Stimulated activated CD8-positive, alpha-beta memory T cell treated with anti-CD3 and anti-CD28 coated beads, Interleukin-12 subunit alpha, Interleukin-12 subunit beta, amount 100 ng/mL, for 4 hours (primary cell): ENCODE measurements at regions not wholly inside any gene's neighbourhood (a gene's known extent, or its start where the extent isn't known, plus 50 kb on each side); places are given as distances from the start of the nearest gene placed in this dataset.

ENCODE experiments used
- DNase-seq: peaks from one replicate; pipeline ENCODE4 v3.0.0-alpha.2; 2020; ENCODE audit warnings: low read depth

DNA sequence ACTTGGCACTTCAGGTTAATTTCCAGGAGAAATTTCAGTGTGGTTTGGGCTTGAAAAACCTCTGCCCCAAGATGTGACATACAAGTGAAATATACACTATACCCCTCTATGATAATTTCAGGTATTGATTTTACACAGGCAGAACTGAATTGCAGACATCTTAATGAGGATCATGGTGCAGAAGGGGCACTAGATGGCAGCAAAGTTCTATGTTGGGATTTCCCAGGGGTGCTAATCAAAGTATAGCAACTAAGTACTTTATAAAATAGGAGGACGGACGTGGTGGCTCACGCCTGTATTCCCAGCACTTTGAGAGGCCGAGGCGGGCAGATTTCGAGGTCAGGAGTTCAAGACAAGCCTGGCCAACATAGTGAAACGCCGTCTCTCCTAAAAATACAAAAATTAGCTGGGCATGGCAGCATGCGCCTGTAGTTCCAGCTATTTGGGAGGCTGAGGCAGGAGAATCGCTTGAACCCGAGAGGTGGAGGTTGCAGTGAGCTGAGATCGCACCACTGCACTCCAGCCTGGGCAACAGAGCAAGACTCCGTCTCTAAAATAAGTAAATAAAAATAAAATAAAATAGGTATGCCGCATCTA is 555.7 kb downstream of the ETS1 start:
- DNase-seq = peak; percentile 23

DNA sequence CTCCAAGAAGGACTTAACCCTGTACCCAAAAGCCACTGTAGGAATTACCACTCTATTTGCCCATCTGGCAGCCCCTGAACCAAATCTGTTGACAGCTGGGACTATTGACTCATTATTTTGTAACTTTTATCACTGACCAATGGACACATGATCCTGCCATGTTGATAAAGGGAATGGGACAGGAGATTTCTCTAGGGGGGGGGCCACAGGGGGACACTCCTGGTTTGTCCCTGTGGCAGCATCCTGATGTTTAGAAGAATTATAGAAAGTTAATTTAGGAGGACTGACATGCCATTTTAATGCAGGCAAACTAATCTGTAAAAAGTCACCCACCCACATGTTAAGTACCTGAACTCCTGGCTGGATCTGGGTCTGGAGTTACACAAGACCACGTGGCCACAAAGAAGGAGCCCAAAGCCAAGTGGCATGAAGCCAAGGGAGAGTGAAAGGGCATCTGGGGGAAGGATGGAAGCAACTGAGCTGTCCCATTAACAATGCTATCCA is 558.1 kb downstream of the ETS1 start:
- no peak for DNase-seq

DNA sequence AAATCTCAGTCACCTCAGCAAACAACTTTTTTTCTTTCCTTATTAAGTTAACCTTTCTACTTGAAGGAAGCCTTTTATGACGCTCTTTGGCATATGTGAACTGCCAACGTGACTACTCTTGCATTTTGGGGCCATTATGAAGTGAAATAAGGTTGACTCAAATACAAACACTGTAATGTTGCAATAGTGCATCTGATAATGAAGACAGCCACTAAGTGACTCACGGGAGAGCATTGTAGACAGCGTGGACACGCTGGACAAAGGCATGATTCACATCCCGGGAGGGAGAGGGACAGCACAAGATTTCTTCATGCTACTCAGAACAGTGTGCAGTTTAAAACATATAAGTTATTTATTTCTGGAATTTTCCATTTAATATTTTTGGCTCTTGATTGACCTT is 560.8 kb downstream of the ETS1 start:
- no peak for DNase-seq

DNA sequence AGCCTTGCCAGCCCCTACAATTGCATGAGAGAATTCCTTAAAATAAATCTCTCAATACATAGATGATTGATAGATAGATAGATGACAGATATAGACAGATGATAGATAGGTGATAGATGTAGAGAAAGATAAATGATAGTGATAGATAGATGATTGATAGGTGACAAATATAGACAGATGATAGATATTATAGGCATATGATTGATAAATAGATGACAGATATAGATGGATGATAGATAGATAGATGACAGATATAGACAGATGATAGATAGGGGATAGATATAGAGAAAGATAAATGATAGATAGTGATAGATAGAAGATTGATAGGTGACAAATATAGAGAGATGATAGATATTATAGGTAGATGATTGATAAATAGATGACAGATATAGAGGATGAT is 564.6 kb downstream of the ETS1 start:
- no peak for DNase-seq

DNA sequence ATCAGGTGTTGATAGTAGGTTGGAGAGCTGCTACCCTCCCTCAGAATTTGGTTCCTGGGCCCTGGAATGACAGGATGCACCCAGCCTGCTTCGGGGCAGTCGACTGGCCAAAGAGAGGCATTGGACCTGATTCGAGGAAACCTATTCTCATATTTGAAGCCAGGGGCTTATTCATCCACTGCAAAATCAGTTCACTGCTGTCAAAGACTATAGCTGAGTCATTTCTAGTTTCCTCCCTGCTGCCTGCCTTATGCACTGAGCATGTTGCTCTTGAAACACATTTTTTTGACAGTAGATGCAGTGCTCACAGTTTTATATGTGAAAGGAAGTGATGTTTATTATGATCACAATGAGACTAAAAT is 565.4 kb downstream of the ETS1 start:
- no peak for DNase-seq

DNA sequence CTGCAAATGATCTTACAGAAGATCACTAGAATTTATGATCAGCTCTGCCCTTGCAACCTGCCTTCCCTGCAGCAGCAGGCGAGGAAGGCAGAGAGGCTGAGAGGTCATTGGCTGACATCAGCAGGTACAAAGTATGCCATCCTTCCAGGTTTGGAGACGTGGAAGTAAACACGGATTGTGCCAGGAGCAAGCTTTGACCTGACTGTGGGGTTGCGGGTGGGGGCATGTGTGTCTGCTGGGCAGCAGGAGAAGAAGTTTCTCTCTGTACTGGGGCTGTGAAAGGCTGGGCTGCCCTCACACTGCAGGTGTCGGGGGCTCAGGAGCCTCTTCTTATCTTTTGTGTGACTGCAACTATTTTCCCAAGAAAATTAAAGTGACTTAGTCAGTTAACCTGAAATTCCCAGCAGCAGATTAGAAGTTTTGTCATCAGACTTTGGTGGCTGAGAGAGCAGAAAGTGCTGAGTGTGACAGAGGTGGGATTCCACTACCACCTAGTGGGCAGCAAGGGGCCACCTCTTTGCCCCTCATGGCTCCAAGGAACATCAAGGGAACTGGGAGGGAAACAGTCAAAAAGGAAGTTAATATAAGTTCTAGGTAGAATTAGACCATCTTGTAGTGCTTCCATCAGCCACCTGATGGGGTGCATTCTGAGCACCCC is 565.9 kb downstream of the ETS1 start:
- DNase-seq = no peak

DNA sequence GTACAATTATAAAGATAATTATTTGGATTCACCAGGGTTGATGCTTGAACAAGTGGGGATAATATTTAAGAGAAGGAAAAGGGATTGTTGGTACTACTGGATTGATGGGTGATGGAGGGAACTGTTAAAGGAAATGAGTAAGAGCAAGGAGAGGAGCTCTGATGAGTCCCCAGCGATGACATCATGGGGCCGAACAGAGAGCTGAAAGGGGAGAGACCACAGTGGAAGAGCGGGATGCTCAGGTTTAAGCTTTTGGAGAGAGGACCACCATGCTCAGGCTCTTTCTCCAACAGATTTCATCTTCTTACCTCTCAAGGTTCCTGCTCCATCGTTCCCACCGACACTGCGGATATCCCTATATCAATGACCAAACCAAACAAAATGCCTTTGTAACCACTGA is 568.7 kb downstream of the ETS1 start:
- no peak for DNase-seq

DNA sequence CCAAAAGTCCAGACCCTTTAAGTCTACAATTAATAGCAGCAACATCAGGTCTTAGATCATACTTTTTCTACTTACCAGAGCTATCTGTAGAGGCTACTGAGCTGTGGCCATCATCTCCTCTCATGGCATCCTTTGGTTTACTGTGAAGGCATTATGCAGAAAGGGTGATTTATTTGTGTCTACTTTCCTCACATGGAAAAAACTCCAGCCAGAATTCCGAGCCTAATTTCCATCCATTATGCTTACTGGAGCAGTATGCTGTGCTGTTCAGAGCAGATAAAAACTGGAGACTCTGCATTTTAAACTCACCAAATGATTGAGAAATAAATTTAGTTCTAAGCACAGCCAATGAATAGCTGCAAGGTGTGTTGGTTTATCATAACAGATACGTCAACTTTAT is 581.8 kb downstream of the ETS1 start:
- DNase-seq = no peak

DNA sequence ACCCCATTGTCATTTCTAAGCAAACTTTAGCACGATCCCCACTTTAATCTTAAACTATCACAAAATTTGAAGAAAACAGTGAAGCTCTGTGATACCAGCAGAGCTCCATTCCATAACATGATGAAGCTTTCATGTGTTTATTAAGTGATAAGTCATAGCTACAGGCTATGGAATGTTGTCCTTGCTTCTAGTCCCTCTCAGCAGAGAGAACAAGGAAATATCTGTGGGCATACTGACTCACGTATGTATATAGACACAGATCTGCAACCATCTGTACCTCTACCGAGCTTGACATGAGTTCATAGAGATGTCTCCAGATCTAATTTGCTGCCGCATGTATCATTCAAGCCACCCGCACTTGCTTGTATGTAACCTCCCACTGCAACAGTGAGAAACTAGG is 588.9 kb downstream of the ETS1 start:
- DNase-seq = no peak

DNA sequence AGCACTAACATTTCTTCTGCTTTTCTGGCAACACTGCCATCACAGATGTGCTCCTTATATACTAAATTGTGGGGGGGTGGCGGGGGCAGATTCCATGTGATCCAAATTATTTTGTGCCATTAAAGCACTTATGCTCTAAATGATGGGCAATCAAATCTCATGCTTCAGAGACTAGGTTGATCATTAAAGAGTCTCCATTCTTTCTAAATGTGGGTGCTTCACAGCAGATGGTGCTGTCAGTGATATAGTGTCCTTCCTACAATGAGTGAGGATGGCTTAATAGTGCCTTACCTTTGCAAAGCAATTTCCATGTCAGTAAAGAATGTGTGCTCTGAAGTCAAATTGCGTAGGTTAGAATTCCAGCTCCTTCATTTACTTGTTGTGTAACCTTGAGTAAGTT is 589.8 kb downstream of the ETS1 start:
- DNase-seq = no peak

DNA sequence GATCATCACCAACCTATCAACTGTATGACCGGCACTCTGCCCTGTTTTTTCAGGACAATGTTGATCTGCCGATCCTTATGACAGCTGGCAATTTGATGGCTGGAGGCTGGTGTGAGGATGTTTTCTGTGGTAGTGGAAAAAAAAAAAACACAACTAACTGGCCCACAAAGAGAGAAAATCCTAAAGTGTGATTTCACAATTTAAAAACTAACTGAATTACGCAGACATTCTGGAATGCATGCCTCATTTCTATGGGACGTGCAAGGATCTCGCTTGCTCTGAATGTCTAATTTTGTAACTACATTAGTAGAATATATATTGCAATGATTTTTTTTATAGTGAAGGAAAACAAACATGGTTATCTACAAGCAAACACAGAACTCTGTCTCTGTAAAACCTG is 590.5 kb downstream of the ETS1 start:
- no peak for DNase-seq

DNA sequence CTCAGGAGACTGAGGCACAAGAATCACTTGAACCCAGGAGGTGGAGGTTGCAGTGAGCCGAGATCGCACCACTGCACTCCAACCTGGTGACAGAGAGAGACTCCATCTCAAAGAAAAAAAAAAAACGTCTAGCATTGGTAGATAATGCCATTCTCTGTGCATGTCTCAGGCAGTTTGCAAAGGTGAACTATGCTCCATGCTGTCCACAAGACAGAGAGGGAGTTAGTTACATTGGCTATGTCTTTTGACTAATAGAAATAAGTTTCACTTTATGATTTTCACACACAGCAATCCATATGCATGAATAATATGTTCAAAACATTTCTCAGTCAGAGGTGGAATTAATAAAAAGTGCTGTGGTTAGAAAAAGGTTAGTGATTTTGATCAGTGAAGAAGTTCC is 591.4 kb downstream of the ETS1 start:
- DNase-seq = no peak

DNA sequence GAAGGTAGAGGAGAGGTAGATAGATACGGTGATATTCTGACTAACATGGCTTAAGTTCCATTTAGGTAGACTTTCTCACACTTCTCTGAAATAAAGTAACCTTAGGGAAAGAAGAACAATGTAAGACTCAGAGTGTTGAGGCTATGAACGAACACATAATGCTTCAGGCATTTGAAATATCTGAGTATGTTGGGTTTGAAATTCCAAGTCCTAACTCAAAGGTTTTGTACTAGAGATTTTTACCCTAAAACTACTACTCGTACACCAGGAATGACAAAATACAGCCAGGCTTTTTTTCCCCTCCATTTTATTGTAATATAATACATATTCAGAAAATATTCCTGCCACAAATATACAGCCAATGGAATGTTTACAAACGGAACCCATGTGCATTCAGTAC is 592.6 kb downstream of the ETS1 start:
- DNase-seq = no peak

DNA sequence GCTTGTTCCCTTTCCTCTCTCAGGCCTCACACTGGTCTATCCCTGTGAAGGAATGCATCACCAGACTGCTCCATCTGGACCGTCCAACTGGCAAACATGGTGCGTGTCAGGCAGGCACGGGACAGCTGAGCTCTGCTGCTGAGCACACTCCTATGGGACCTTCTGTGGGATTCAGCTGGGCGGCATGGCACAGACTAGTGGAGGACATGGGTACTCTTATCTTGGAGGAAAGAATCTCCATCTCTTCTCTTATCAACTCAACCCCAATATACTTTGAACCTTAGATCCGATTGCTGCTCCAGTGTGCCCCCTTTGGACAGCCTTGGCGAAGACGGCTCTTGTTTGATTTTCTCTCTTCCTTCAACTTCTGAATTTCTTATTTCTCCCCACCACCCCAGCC is 593.6 kb downstream of the ETS1 start:
- DNase-seq = no peak

DNA sequence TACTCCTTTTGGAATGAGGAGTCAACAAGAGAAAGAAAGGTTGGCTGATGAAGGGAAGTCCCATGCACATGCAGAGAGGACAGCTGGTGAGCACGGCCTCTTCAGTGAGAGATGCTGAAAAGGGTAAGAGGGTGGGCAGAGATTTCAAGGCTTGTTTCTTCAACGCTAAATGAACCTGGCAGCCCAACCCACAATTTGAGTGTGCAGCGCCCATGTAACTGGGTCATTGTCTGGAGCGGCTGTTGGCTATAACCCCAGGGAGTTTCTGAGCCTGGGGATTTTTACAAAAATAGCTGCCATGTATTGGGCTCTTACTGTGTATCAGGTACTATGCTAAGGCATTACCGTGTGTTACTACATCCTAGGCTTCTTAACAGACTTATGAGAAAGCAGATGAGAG is 594.1 kb downstream of the ETS1 start:
- DNase-seq = no peak

DNA sequence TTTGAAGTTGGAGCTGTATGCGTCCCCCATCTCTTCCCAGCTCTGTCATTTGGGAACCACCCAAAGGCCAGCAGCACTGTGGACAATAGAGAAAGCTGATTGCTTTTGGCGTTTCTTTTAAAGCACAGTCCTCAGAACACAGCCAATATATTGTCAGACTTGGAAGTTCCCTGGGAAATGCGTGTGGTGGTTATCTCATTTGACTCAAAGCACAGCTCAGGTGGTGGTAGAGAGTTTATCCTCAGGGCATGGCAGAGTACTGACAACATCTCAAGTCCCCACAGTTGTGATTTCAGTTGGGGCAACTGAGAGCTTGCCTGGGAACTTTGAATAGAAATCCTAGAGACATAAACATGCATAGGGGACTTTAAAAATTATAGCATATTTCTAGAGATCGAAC is 601.3 kb downstream of the ETS1 start:
- DNase-seq = no peak

DNA sequence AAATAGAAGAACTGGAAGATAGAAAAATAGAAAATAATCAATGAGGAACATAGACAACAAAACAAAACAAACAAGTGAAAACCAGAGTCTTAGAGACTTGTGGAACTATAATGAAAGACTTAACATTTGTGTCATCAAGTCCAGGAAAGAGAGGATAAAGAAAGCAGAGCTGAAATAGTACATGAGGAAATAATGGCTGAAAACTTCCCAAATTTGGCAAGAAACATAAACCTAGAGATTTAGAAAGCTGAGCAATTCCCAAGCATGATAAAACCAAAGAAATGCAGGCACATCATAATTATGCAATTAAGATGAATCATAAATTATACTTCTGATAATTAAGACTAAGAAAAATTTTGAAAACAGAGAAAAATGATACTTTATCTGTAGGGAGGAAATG is 614.5 kb downstream of the ETS1 start:
- no peak for DNase-seq

DNA sequence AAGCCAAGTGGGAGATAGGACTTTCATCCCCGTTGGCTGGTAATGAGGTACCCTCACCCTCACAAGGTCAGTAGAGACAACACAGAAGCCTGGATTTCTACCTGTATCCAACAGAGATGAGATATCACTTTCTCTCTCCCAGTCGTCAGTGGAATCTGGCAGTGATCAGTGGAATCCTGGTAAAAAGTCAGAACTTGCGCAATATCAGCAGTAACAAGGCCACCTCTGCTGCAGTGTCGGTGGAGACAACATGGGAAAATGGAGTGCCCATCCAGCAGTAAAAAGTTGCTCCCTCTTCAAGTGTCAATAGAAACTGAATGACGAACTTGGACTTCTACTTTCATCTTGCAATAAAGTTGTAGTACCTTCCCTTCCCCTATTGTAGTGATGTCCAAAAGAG is 615.9 kb downstream of the ETS1 start:
- no peak for DNase-seq

DNA sequence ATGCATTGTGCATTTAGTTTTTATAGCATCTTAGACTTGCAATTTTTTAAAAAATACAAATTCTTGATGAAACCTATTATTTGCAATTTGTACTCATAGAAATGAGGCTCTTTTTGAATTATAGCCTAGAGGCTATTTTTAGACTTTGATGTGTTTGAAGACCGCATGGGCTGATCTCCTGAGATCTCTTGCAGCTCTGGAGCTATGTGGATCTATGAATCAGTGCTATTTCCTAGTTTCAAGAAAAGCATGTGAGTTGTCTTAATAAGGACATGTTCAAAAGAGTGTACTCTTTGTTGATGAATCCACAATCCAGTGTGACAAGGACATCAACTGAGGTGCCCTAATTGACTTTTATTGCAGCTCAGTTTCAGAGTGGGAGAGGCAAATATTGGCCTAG is 620.5 kb downstream of the ETS1 start:
- DNase-seq = no peak

DNA sequence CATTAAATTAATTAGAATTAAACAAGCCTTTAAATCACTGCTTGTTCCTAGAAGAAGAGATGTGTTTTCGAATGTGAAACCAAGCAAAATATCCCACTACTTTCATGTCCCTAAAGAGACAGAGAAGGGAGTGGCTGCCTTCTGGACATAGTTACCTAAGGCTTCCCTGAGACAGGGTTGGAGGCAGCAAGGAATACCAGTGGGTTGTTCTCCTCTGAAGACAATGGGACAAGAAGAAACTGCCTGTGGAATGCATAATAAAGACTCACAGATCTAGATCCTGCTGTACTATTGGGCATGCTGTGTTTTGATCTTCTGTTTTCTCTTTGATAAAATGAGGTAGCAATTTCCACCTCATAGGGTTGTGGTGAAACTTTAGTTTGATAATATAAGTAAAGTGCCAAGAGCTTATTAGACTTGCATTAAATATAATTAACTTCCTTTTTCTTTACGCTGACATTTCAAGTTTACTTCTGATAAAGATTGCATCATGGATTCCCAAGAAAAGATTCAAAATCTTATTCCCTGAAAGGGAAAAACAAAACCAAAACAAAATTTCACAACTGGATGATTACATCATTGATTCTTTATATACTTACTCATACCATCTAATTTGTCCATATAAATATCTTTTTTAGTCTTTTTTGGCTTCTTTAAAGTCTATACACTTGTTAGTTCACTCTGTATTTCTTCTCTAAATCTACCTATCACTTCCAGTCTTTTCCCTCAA is 621.3 kb downstream of the ETS1 start:
- DNase-seq = no peak

DNA sequence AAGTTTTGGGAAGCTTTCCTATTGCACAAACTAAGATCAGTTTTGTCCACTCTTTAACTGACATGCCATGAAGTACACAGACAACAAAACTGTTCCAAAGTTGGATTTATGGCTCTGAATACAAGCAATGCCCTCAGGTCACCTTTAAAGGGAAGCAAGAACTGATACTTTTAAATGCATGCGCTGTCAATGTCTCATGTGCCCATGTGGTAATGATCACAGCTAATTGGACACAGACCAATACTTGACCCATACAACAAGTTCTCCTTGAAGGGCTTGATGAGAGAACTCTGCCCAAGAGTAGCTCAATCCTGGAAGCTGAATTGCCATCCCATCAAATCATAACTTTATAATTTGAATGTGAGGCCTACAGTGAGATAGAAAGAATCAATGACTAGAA is 624.9 kb downstream of the ETS1 start:
- DNase-seq = no peak

DNA sequence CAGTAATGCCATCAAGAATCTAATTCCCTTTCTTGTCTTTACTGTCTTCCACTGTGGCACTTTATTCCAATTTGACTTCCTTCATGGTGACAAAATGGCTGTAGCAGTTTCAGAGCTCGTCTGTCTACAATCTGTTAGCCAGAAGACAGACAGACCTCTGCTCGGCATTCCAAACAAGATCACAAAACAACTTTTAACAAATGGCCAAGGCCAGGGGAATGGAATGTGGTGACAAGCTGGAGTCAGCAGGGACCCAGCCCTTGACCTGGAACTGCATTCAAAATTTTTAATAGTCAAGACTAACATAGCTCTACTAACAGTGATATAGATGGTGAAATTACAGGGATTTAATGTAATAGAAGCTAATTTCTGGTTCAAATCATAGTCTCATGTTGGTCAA is 637.2 kb downstream of the ETS1 start:
- DNase-seq = no peak

DNA sequence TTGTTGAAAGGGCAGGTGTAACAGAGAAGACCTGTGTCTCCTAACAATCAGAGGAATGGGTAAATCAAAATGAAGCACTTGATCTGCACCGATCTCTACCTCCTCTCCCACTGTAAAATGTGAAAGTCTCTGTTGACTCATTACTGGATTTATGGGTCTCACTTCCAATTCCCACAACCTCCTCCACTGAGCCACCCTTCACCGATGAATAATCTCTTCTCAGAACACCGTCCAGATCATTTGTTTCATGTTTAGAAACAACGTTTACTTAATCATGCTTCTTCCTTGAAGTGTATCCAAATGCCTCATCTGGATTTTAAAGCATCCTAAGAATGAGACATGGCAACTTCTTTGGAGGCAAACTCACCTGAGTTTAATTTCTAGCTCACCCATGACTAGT is 643.6 kb downstream of the ETS1 start:
- DNase-seq = no peak

DNA sequence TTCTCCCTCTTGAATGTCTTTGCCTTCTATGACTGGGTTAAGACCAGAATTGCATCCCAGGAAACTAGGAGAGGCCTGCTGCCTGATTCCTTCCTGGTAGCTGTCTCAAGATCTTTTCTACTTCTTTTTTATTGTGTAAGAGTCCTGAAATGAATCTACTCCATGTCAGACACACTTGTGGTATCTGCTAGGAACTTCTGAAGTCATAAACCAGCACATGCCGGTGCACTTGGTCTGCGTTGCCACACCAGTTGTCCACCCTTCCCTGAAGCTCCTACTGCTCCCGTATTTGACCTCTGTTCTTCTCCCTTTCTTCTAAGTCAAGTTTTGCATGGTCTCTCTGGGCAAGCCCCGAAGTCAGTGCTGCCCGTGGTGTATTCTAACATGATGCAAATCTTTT is 644.2 kb downstream of the ETS1 start:
- DNase-seq = no peak
